H1 (cell line): ENCODE measurements at regions not wholly inside any gene's neighbourhood (a gene's known extent, or its start where the extent isn't known, plus 50 kb on each side); places are given as distances from the start of the nearest gene placed in this dataset.

Experiments used
- CTCF ChIA-PET: fragments of 300-600 bp; sonication (Branson Sonifier 250); formaldehyde crosslinking; loops from one replicate; lab custom pipeline; 2021; ENCODE audit not compliant: partially characterized antibody; lab: Charles Lee
- POLR2A ChIA-PET: fragments of 300-600 bp; sonication (Branson Sonifier 250); formaldehyde crosslinking; loops from one replicate; lab custom pipeline; 2021; ENCODE audit warnings: inconsistent platforms; ENCODE audit not compliant: partially characterized antibody; lab: Charles Lee
- DNase-seq, 2 experiments: peaks; one replicate each; pipeline versions ENCODE4 v3.0.0 to v3.0.0-alpha.2; 2010 to 2022; ENCODE audit warnings: low spot score in 2 of 2, low read depth in 1 of 2, mixed read lengths in 1 of 2
- FAIRE-seq: peaks from 2 replicates; lab custom pipeline; 2011; peaks lifted over from hg19 to GRCh38; lab: Jason Lieb, UNC
- H2AFZ ChIP-seq: 2 replicates; pipeline ENCODE4 v1.8.1; 2012; ENCODE audit warnings: low read length, inconsistent platforms
- H2AK5ac ChIP-seq: 2 replicates; pipeline ENCODE4 v1.6.1; 2013; ENCODE audit warnings: low read depth, low read length
- H2BK120ac ChIP-seq: replicated peaks from 2 replicates; pipeline ENCODE3; 2013; ENCODE audit warnings: low read depth, low read length, inconsistent platforms
- H2BK12ac ChIP-seq: 2 replicates; pipeline ENCODE4 v1.6.1; 2013; ENCODE audit warnings: low read depth, low read length
- H2BK15ac ChIP-seq: 2 replicates; pipeline ENCODE4 v1.6.1; 2013; ENCODE audit warnings: low read length
- H2BK20ac ChIP-seq: 2 replicates; pipeline ENCODE4 v1.6.1; 2013; ENCODE audit warnings: low read length
- H2BK5ac ChIP-seq: 2 replicates; pipeline ENCODE4 v1.6.1; 2013; ENCODE audit warnings: low read depth, low read length
- H3K14ac ChIP-seq: 2 replicates; pipeline ENCODE4 v1.6.1; 2013; ENCODE audit warnings: inconsistent platforms; ENCODE audit not compliant: insufficient read length
- H3K18ac ChIP-seq: 2 replicates; pipeline ENCODE4 v1.6.1; 2013; ENCODE audit warnings: low read length; ENCODE audit errors: extremely low read depth
- H3K23ac ChIP-seq: 2 replicates; pipeline ENCODE4 v1.6.1; 2013; ENCODE audit warnings: inconsistent platforms; ENCODE audit not compliant: insufficient read length
- H3K23me2 ChIP-seq: 2 replicates; pipeline ENCODE4 v1.6.1; 2013; ENCODE audit warnings: low read depth, low read length
- H3K27ac ChIP-seq: 2 replicates; pipeline ENCODE4 v1.6.1; 2011; ENCODE audit warnings: low read depth, low read length, inconsistent platforms
- H3K27me3 ChIP-seq, 4 experiments: replicated peaks in 1 of 4; 1 replicate in 1 of 4; 2 replicates in 3 of 4; pipeline versions ENCODE4 v1.6.1 to v1.8.1; 2011 to 2013; ENCODE audit warnings: low read length in 3 of 4, mild to moderate bottlenecking in 3 of 4, inconsistent platforms in 2 of 4, mixed read lengths in 2 of 4, moderate library complexity in 1 of 4; ENCODE audit not compliant: control insufficient read depth in 3 of 4, insufficient read depth in 3 of 4; ENCODE audit errors: extremely low read depth in 1 of 4
- H3K36me3 ChIP-seq, 4 experiments: 2 replicates each; pipeline versions ENCODE4 v1.6.1 to v1.8.1; 2011 to 2013; ENCODE audit warnings: mild to moderate bottlenecking in 4 of 4, low read length in 3 of 4, moderate library complexity in 2 of 4, control low read depth in 1 of 4, inconsistent platforms in 1 of 4; ENCODE audit not compliant: insufficient read depth in 4 of 4, control insufficient read depth in 2 of 4
- H3K4ac ChIP-seq: replicated peaks from 2 replicates; pipeline ENCODE3; 2013; ENCODE audit warnings: low read length, low read depth, mixed read lengths, inconsistent platforms; ENCODE audit not compliant: insufficient read length
- H3K4me1 ChIP-seq, 4 experiments: replicated peaks in 1 of 4; 1 replicate in 1 of 4; 2 replicates in 3 of 4; pipeline versions ENCODE4 v1.6.1 to v1.8.1; 2011 to 2013; ENCODE audit warnings: low read length in 3 of 4, inconsistent platforms in 2 of 4, mixed read lengths in 1 of 4; ENCODE audit not compliant: insufficient read depth in 4 of 4, control insufficient read depth in 3 of 4
- H3K4me2 ChIP-seq, 2 experiments: 2 replicates each; pipeline versions ENCODE4 v1.6.1 to v1.8.1; 2011 to 2013; ENCODE audit warnings: low read depth in 2 of 2, low read length in 2 of 2, control low read depth in 1 of 2, inconsistent platforms in 1 of 2, mild to moderate bottlenecking in 1 of 2; ENCODE audit not compliant: insufficient read depth in 1 of 2
- H3K4me3 ChIP-seq, 4 experiments: fragments of 200-600, 300-600 bp in 1 of 4; sonication (generic), shearing (Covaris generic), sonication (Bioruptor Twin) in 1 of 4; 2 replicates each; pipeline versions ENCODE4 v1.5.1 to v1.8.1; 2011 to 2016; ENCODE audit warnings: low read length in 4 of 4, low read depth in 3 of 4, control low read depth in 2 of 4, inconsistent platforms in 2 of 4, mild to moderate bottlenecking in 2 of 4, mixed read lengths in 1 of 4, moderate library complexity in 1 of 4; ENCODE audit not compliant: insufficient read depth in 2 of 4; ENCODE audit errors: extremely low read depth in 1 of 4
- H3K56ac ChIP-seq: replicated peaks from 2 replicates; pipeline ENCODE3; 2013; ENCODE audit warnings: low read depth, mild to moderate bottlenecking, mixed read lengths, low read length, inconsistent platforms; ENCODE audit not compliant: insufficient read length
- H3K79me1 ChIP-seq: 2 replicates; pipeline ENCODE4 v1.6.1; 2013; ENCODE audit warnings: low read depth, low read length, control low read depth
- H3K79me2 ChIP-seq, 2 experiments: 2 replicates each; pipeline versions ENCODE4 v1.6.1 to v1.8.1; 2012 to 2013; ENCODE audit warnings: low read length in 2 of 2, mild to moderate bottlenecking in 2 of 2, inconsistent platforms in 1 of 2; ENCODE audit not compliant: insufficient read depth in 2 of 2, control insufficient read depth in 1 of 2
- H3K9ac ChIP-seq, 4 experiments: replicated peaks in 1 of 4; 1 replicate in 1 of 4; 2 replicates in 3 of 4; pipeline versions ENCODE4 v1.6.1 to v1.8.1; 2011 to 2013; ENCODE audit warnings: low read depth in 3 of 4, low read length in 3 of 4, control low read depth in 2 of 4, mild to moderate bottlenecking in 2 of 4, moderate library complexity in 2 of 4, inconsistent platforms in 1 of 4; ENCODE audit errors: extremely low read depth in 1 of 4
- H3K9me3 ChIP-seq, 2 experiments: 2 replicates each; pipeline versions ENCODE4 v1.6.1 to v1.8.1; 2012 to 2013; ENCODE audit warnings: mild to moderate bottlenecking in 2 of 2, moderate library complexity in 2 of 2, control low read depth in 1 of 2, inconsistent platforms in 1 of 2, low read depth in 1 of 2, low read length in 1 of 2, mixed read lengths in 1 of 2; ENCODE audit not compliant: insufficient read depth in 2 of 2
- H4K20me1 ChIP-seq, 2 experiments: replicated peaks in 1 of 2; 2 replicates each; pipeline versions ENCODE3 to v1.8.1; 2011 to 2013; ENCODE audit warnings: inconsistent platforms in 2 of 2, low read length in 2 of 2, mild to moderate bottlenecking in 1 of 2; ENCODE audit not compliant: insufficient read depth in 2 of 2, control insufficient read depth in 1 of 2
- H4K5ac ChIP-seq: 2 replicates; pipeline ENCODE4 v1.6.1; 2013; ENCODE audit warnings: low read length, low read depth, mixed read lengths, inconsistent platforms; ENCODE audit not compliant: insufficient read length
- H4K8ac ChIP-seq: 2 replicates; pipeline ENCODE4 v1.8.0; 2013; ENCODE audit warnings: mild to moderate bottlenecking, moderate library complexity, low read length, inconsistent platforms; ENCODE audit not compliant: insufficient read depth; ENCODE audit errors: extremely low read depth
- H4K91ac ChIP-seq: replicated peaks from 2 replicates; pipeline ENCODE3; 2013; ENCODE audit warnings: low read length, mixed read lengths, inconsistent platforms; ENCODE audit not compliant: insufficient read length
- BCL11A ChIP-seq, 2 experiments: IDR thresholded peaks; one replicate each; pipeline ENCODE4 v1.6.1; 2011; ENCODE audit warnings: low read depth in 2 of 2, low read length in 2 of 2, mild to moderate bottlenecking in 2 of 2
- BRCA1 ChIP-seq: IDR thresholded peaks from 2 replicates; pipeline ENCODE4 v1.6.1; 2012; ENCODE audit warnings: low read depth, low read length, improper control_type of control experiment
- CBX5 ChIP-seq: fragments of 300-800, 300-1000 bp; sonication (generic); IDR thresholded peaks from 2 replicates; pipeline ENCODE4 v1.7.1; 2016; ENCODE audit warnings: antibody characterized with exemption, low read length, low read depth
- CTBP2 ChIP-seq: IDR thresholded peaks from 2 replicates; pipeline ENCODE4 v1.7.0; 2011; ENCODE audit warnings: borderline replicate concordance, mild to moderate bottlenecking, moderate library complexity, mixed read lengths, low read length; ENCODE audit not compliant: insufficient read depth, insufficient read length
- CTCF ChIP-seq, 3 experiments: IDR thresholded peaks; 1 replicate in 2 of 3; 2 replicates in 1 of 3; pipeline versions ENCODE4 v1.5.1 to v1.6.1; 2011; ENCODE audit warnings: low read length in 3 of 3, mild to moderate bottlenecking in 3 of 3, inconsistent platforms in 2 of 3, low read depth in 1 of 3, moderate library complexity in 1 of 3; ENCODE audit not compliant: insufficient read depth in 1 of 3; ENCODE audit errors: control extremely low read depth in 1 of 3
- JUND ChIP-seq: IDR thresholded peaks from 2 replicates; pipeline ENCODE4 v1.6.1; 2011; ENCODE audit warnings: mild to moderate bottlenecking, improper control_type of control experiment, low read length
- MAFK ChIP-seq: IDR thresholded peaks from 2 replicates; pipeline ENCODE4 v1.6.1; 2012; ENCODE audit warnings: low read depth, mild to moderate bottlenecking, improper control_type of control experiment, low read length
- MAX ChIP-seq: IDR thresholded peaks from 2 replicates; pipeline ENCODE4 v1.6.1; 2012; ENCODE audit warnings: inconsistent platforms
- SUZ12 ChIP-seq: fragments of 200-600 bp; sonication (generic); IDR thresholded peaks from 2 replicates; pipeline ENCODE4 v1.6.1; 2012; ENCODE audit warnings: mild to moderate bottlenecking, inconsistent platforms, low read length, moderate library complexity, mixed read lengths
- YY1 ChIP-seq: IDR thresholded peaks from 2 replicates; pipeline ENCODE4 v1.6.1; 2011; ENCODE audit warnings: low read depth, mild to moderate bottlenecking, low read length

GRCh38 chr21:36609654-36610053 lies 89.3 kb upstream of the SIM2 start:
- Histone ChIP-seq H3K23ac (no peak overlapping the region), H3K4ac (no peak overlapping the region), H3K18ac (no peak overlapping the region), H4K5ac (no peak overlapping the region), H2BK12ac (no peak overlapping the region), H2AFZ (no peak overlapping the region), H3K9me3 (peaks cover 0 to 4% of the 10 kb centered on the region in 2 experiments; a peak in 2 of 4 replicates), H3K14ac (no peak overlapping the region), H2BK5ac (no peak overlapping the region), H3K27me3 (no peaks in the 10 kb centered on the region), H3K36me3 (no peaks in the 10 kb centered on the region), H3K79me2 (no peaks in the 10 kb centered on the region), H3K4me1 (no peaks in the 10 kb centered on the region; a peak in 1 of 7 replicates), H3K27ac (no peak overlapping the region), H4K91ac (no peak overlapping the region), H4K8ac (no peak overlapping the region), H2BK120ac (no peak overlapping the region), H3K56ac (no peak overlapping the region), H2BK20ac (no peak overlapping the region), H4K20me1 (no peaks in the 10 kb centered on the region), H2AK5ac (no peak overlapping the region), H3K9ac (no peak overlapping the region), H2BK15ac (no peak overlapping the region), H3K79me1 (no peaks in the 10 kb centered on the region), H3K4me3 (no peak overlapping the region), H3K4me2 (no peak overlapping the region), H3K23me2 (no peaks in the 10 kb centered on the region)
- FAIRE-seq, result no peak
- TF ChIP-seq MAFK (no peak), CBX5 (no peak), BRCA1 (no peak), BCL11A (IDR thresholded peaks at IDR 0.05; ENCODE audit: low read depth in 2 of 2, low read length in 2 of 2) (no peak), SUZ12 (no peak), CTBP2 (no peak), MAX (no peak), YY1 (no peak), JUND (no peak), CTCF (IDR thresholded peaks at IDR 0.05; ENCODE audit: control extremely low read depth in 1 of 3, insufficient read depth in 1 of 3, low read depth in 1 of 3, low read length in 3 of 3) (no peak)
- DNase-seq, result no peak
- CTCF ChIA-PET, result interaction anchor here (1.1 to 3.3 kb wide), 6 partner anchors 11 to 308 kb away, joined by 3 to 11 read pairs (median 4); no protein-coding TSS in a partner anchor
- POLR2A ChIA-PET, result no interaction called here
